ENCODE measurements at regions not wholly inside any gene's neighbourhood (a gene's known extent, or its start where the extent isn't known, plus 50 kb on each side); places are given as distances from the start of the nearest gene placed in this dataset.

GRCh38 chr13:40494946-40495620 lies 171.4 kb downstream of the FOXO1 start:
- DNase-seq: no peak

- DNase-seq: no peak
Measured at GRCh38 chr13:40495621-40496001, 170.8 kb downstream of the FOXO1 start.

GRCh38 chr13:40496035-40496810 lies 170.2 kb downstream of the FOXO1 start:
- no peak for DNase-seq

DNA sequence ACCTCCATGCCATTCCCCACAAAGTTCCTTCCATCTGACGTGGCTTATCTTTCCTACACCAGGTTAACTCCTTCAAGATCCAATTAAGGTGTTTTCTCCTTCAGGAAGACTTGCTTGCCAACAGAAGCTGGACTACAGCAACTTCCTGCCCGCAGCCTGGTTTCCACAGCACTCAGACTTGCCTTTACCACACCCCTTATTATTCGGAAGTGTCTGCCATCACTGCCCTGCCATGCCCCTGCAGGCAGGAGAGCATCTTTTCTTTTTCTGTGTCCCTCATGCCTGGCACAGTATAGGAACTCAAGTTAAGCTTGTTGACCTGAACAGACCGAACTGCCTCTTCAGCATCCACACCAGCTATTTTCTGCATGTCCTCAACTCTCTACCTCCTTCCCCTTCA lies 168.0 kb downstream of the FOXO1 start:
- DNase-seq: no peak

DNA sequence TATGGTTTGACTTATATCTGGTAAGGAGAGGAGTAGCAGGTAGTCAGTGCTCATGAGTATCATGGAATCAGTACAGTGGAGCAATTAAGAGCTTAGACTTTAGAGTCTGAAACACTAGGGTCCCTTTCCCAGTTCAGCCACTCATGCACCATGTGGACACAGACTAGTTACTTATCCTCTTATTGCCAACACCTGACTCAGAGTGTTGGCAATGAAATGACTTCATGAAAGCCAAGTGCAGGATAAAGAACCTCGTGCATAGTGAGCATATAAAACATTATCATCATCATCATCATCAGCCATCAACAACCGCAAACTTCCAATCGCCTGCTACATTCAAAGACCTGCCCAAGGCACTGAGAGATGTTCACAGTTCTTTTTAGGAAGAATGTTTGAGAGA lies 164.2 kb downstream of the FOXO1 start:
- no peak for DNase-seq

GRCh38 chr13:40503011-40503410 lies 163.4 kb downstream of the FOXO1 start:
- no peak for DNase-seq

DNA sequence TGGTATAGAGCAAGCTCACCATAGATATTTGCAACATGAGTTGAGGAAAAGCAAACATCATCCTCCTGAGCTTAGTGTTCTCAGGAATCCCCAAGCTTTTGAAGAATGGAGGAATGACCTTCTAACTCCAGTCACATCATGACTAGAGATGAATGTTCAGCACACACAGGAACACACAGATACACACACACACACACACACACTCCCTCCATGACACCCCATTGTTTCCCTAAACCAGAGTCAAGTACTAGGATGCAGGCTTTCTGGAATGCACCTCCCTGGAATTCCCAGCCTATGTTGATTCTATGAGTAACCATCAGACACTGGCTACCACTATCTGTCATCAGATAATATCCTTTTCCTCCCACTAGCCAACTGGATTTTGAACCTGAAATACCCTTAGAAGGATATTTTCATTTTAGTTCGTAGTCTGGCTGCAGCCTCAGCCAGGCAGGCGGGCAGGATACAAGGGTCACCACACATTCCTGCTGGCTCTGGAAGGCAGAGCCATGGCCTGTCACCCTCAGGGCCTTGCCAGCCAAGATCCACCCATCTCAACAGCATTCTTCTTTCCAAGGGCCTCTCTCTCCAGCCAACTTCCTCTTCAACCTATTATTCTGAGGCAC lies 162.4 kb downstream of the FOXO1 start:
- DNase-seq: peak; percentile 78

DNA sequence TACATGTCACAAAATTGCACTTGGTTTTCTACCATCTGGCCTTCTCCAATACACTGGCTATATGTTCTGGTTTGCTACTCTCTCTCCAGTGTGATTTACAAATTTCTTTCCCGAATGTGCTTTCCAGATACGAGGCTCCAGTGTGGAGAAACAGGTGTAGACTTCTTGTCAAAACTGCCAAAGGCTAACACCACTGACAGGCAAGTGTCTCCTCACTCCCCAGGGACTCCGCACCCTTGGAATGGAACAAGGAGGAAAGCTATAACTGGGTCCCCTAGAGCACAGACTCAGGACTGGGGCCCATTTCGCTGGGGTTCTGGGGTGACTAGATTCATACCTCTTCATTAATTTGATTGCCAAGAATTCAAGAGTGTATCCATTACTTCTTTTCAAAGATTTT lies 161.8 kb downstream of the FOXO1 start:
- DNase-seq: no peak

- DNase-seq: no peak
Measured at GRCh38 chr13:40505196-40505595, 161.2 kb downstream of the FOXO1 start.

Data from islet precursor cell (in vitro differentiated cells).